GM23338 (cell line): ENCODE measurements at regions not wholly inside any gene's neighbourhood (a gene's known extent, or its start where the extent isn't known, plus 50 kb on each side); places are given as distances from the start of the nearest gene placed in this dataset.

Experiments
- ATAC-seq: fragments of 200-7000 bp; cut with Tn5 transposase; 3 replicates; pipeline ENCODE4 v1.9.1; 2020
- DNase-seq: peaks from one replicate; pipeline ENCODE4 v3.0.0-alpha.2; 2015; ENCODE audit warnings: low spot score
- H2AFZ ChIP-seq: fragments of 200-600 bp; sonication (generic); 2 replicates; pipeline ENCODE4 v1.8.0; 2016; ENCODE audit warnings: antibody characterized with exemption, mild to moderate bottlenecking, moderate library complexity
- H3F3A ChIP-seq: fragments of 200-600 bp; sonication (generic); replicated peaks from 2 replicates; pipeline ENCODE4 v1.8.0; 2017; ENCODE audit warnings: antibody characterized with exemption, mixed run types, low read depth
- H3K27ac ChIP-seq: fragments of 200-600 bp; sonication (generic); 2 replicates; pipeline ENCODE4 v1.6.1; 2016; ENCODE audit warnings: low read depth
- H3K27me3 ChIP-seq: fragments of 200-600 bp; sonication (generic); 2 replicates; pipeline ENCODE4 v1.8.0; 2016; ENCODE audit warnings: mild to moderate bottlenecking, mixed run types, moderate library complexity; ENCODE audit not compliant: insufficient read depth
- H3K36me3 ChIP-seq: fragments of 200-600 bp; sonication (generic); 2 replicates; pipeline ENCODE4 v1.8.0; 2016; ENCODE audit warnings: mild to moderate bottlenecking; ENCODE audit not compliant: insufficient read depth
- H3K4me1 ChIP-seq: fragments of 200-600 bp; sonication (generic); 2 replicates; pipeline ENCODE4 v1.8.0; 2016; ENCODE audit warnings: mild to moderate bottlenecking, moderate library complexity; ENCODE audit not compliant: insufficient read depth
- H3K4me2 ChIP-seq: fragments of 200-600 bp; sonication (generic); 2 replicates; pipeline ENCODE4 v1.7.1; 2017; ENCODE audit warnings: mixed run types
- H3K4me3 ChIP-seq: fragments of 200-600 bp; sonication (generic); 2 replicates; pipeline ENCODE4 v1.6.1; 2016; ENCODE audit warnings: mixed run types
- H3K79me2 ChIP-seq: fragments of 200-600 bp; sonication (generic); replicated peaks from 2 replicates; pipeline ENCODE4 v1.8.0; 2017; ENCODE audit warnings: mild to moderate bottlenecking; ENCODE audit not compliant: insufficient read depth
- H3K9me2 ChIP-seq: fragments of 200-600 bp; sonication (generic); 2 replicates; pipeline ENCODE4 v1.8.0; 2017; ENCODE audit not compliant: insufficient read depth
- H4K20me1 ChIP-seq: fragments of 200-600 bp; sonication (generic); replicated peaks from 2 replicates; pipeline ENCODE4 v1.8.0; 2017; ENCODE audit warnings: mild to moderate bottlenecking; ENCODE audit not compliant: insufficient read depth
- H3K27ac Mint-ChIP-seq: 2 replicates; pipeline ENCODE4 v1.8.0; 2020; ENCODE audit warnings: inconsistent platforms, mild to moderate bottlenecking, moderate library complexity, mixed read lengths
- H3K27me3 Mint-ChIP-seq: 3 replicates; pipeline ENCODE4 v1.8.0; 2022; ENCODE audit warnings: low read depth, mild to moderate bottlenecking, moderate library complexity, mixed read lengths, inconsistent platforms; ENCODE audit not compliant: insufficient read depth, poor library complexity
- H3K36me3 Mint-ChIP-seq: 3 replicates; pipeline ENCODE4 v1.8.0; 2021; ENCODE audit warnings: low read depth, mild to moderate bottlenecking, inconsistent platforms, moderate library complexity, mixed read lengths
- H3K4me1 Mint-ChIP-seq: 3 replicates; pipeline ENCODE4 v1.8.0; 2020; ENCODE audit warnings: mild to moderate bottlenecking, inconsistent platforms, mixed read lengths
- H3K4me3 Mint-ChIP-seq: 3 replicates; pipeline ENCODE4 v1.8.0; 2021; ENCODE audit warnings: moderate library complexity, mild to moderate bottlenecking, inconsistent platforms, mixed read lengths
- H3K9me3 Mint-ChIP-seq: 3 replicates; pipeline ENCODE4 v1.8.0; 2020; ENCODE audit warnings: moderate library complexity, mild to moderate bottlenecking, inconsistent platforms, mixed read lengths
- JUNB ChIP-seq: IDR thresholded peaks from one replicate; pipeline ENCODE4 v1.6.1; 2016; ENCODE audit warnings: antibody characterized with exemption; ENCODE audit not compliant: unreplicated experiment
- NANOG ChIP-seq: IDR thresholded peaks from 2 replicates; pipeline ENCODE4 v1.6.1; 2016; ENCODE audit warnings: antibody characterized with exemption, borderline replicate concordance
- POLR2AphosphoS5 ChIP-seq: IDR thresholded peaks from 2 replicates; pipeline ENCODE4 v1.6.1; 2016; ENCODE audit warnings: antibody characterized with exemption, low read depth
- STAT1 ChIP-seq: IDR thresholded peaks from one replicate; pipeline ENCODE4 v1.6.1; 2016; ENCODE audit warnings: antibody characterized with exemption; ENCODE audit not compliant: unreplicated experiment
- ZNF114 ChIP-seq: fragments of 250-450 bp; sonication (Bioruptor Pico); IDR thresholded peaks from 2 replicates; pipeline ENCODE4 v1.5.0; 2020; ENCODE audit warnings: mild to moderate bottlenecking, moderate library complexity
- TF ChIP-seq, protein P1 (sequence below): IDR thresholded peaks from 2 replicates; pipeline ENCODE4 v1.6.1; 2016; ENCODE audit warnings: antibody characterized with exemption
- TF ChIP-seq, protein P2 (sequence below), 2 experiments: fragments of 200-600 bp in 1 of 2; sonication (generic) in 1 of 2; conservative IDR thresholded peaks; 2 replicates each; pipeline versions ENCODE4 v1.5.1 to v1.6.1; 2016 to 2017; ENCODE audit warnings: antibody characterized with exemption in 2 of 2, low read depth in 2 of 2, mild to moderate bottlenecking in 2 of 2, moderate library complexity in 1 of 2
- TF ChIP-seq, protein P3 (sequence below): IDR thresholded peaks from one replicate; pipeline ENCODE4 v1.6.1; 2018; ENCODE audit warnings: antibody characterized with exemption; ENCODE audit not compliant: unreplicated experiment

DNA sequence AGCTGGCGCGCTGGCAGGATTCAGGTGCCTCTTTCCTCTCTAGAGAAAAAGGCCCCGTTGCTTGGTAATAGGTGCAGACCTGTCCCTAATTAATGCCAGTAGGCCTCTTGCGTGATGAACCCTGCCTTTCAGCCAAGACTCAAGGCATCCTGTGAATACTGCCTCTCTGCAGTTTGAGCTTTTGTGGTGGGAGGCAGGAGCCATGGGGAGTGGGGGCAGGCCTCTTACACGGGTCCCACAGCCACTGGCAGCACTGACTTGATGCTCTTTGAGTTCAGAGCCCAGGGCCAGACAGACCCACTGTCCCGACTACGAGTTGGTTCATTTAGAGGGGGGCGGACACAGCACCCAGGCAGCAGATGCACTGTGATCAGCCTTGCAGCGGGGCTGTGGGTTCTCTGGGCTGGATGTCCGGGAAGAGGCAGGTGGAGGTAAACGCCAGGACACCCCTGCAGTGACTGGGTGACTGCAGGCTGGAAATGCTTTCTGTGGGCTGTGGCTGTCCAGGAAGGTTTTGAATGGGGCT is 237.0 kb downstream of the SEC14L1 start:
- Histone ChIP-seq H3F3A (no peaks in the 10 kb centered on the region), H3K4me2 (no peak overlapping the region), H3K27ac (peak overlapping the region; percentile 66; the same call in 1 of the 2 replicates), H3K4me3 (no peak overlapping the region), H3K4me1 (peaks cover 59% of the 10 kb centered on the region), H2AFZ (no peak overlapping the region), H3K9me2 (no peaks in the 10 kb centered on the region), H3K36me3 (no peaks in the 10 kb centered on the region), H4K20me1 (peaks cover 36% of the 10 kb centered on the region), H3K79me2 (peaks cover 90% of the 10 kb centered on the region), H3K27me3 (no peaks in the 10 kb centered on the region)
- DNase-seq = no peak
- H3K4me1 Mint-ChIP-seq = peaks cover 81% of the 10 kb centered on the region
- no peaks in the 10 kb centered on the region for H3K9me3 Mint-ChIP-seq
- H3K4me3 Mint-ChIP-seq = no peak overlapping the region
- peak overlapping the region; percentile 65; the same call in 1 of the 2 replicates for H3K27ac Mint-ChIP-seq
- no peak for ATAC-seq
- H3K27me3 Mint-ChIP-seq = peaks cover 34% of the 10 kb centered on the region
- TF ChIP-seq, protein P1, sequence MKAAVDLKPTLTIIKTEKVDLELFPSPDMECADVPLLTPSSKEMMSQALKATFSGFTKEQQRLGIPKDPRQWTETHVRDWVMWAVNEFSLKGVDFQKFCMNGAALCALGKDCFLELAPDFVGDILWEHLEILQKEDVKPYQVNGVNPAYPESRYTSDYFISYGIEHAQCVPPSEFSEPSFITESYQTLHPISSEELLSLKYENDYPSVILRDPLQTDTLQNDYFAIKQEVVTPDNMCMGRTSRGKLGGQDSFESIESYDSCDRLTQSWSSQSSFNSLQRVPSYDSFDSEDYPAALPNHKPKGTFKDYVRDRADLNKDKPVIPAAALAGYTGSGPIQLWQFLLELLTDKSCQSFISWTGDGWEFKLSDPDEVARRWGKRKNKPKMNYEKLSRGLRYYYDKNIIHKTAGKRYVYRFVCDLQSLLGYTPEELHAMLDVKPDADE = no peak
- TF ChIP-seq NANOG = no peak
- no peak for TF ChIP-seq JUNB
- no peak for TF ChIP-seq STAT1
- H3K36me3 Mint-ChIP-seq = no peaks in the 10 kb centered on the region

DNA sequence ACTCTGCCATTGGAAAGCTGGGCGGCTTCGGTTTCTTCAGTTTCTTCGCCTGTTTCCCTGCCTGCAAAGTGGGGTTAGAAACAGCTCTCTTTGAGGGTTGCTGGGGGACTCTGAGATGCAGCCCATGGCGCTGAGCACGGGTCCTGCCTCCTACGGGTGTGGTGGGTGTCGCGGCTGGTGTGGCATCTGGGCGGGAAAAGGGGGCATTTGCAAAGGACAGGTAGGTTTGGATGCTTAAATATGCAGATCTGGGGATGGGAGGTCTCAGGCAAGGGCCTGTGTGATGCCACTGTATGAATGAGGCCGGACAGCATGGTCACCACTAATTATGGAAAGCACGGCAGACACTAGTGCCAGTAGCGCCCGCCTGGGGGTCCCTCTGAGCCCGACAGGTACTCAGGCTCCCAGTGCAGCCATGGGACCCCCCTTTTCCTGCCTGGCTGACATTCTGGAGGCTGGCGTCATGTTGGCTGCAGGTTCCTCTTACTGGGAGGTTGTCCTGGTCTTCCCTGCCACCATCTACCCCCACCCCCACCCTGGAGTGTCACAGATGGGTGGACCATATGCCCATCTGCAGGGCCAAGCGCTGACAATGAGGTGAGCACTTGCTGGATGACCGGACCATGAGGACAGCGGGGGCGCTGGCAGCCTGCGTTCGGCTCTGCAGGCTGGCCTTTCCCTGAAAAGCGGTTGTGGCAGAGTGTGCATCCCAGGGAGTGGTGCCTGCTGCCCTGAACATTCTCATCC is 237.7 kb downstream of the SEC14L1 start:
- no peak for DNase-seq

More for the DNA sequence above, 237.7 kb downstream of the SEC14L1 start:
- H3K4me3 Mint-ChIP-seq = no peak overlapping the region
- H3K36me3 Mint-ChIP-seq = no peaks in the 10 kb centered on the region
- 0 out of 2 replicates have a peak overlapping the region, but pooled peaks have one; percentile 65 for H3K27ac Mint-ChIP-seq
- peaks cover 38% of the 10 kb centered on the region for H4K20me1 ChIP-seq
- no peak overlapping the region for H3K4me2 ChIP-seq
- peaks cover 66% of the 10 kb centered on the region for H3K4me1 ChIP-seq
- H3K36me3 ChIP-seq = no peaks in the 10 kb centered on the region
- no peaks in the 10 kb centered on the region for H3K27me3 ChIP-seq
- no peak for ATAC-seq
- H3K9me3 Mint-ChIP-seq = no peaks in the 10 kb centered on the region
- H3K27me3 Mint-ChIP-seq = peaks cover 38% of the 10 kb centered on the region
- H3K27ac ChIP-seq = no peak overlapping the region
- peaks cover 97% of the 10 kb centered on the region for H3K79me2 ChIP-seq
- TF ChIP-seq POLR2AphosphoS5 (no peak), JUNB (no peak), NANOG (no peak), ZNF114 (CRISPR knock-in tag) (no peak)
- TF ChIP-seq, protein P2, sequence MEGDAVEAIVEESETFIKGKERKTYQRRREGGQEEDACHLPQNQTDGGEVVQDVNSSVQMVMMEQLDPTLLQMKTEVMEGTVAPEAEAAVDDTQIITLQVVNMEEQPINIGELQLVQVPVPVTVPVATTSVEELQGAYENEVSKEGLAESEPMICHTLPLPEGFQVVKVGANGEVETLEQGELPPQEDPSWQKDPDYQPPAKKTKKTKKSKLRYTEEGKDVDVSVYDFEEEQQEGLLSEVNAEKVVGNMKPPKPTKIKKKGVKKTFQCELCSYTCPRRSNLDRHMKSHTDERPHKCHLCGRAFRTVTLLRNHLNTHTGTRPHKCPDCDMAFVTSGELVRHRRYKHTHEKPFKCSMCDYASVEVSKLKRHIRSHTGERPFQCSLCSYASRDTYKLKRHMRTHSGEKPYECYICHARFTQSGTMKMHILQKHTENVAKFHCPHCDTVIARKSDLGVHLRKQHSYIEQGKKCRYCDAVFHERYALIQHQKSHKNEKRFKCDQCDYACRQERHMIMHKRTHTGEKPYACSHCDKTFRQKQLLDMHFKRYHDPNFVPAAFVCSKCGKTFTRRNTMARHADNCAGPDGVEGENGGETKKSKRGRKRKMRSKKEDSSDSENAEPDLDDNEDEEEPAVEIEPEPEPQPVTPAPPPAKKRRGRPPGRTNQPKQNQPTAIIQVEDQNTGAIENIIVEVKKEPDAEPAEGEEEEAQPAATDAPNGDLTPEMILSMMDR (conservative IDR thresholded peaks at IDR 0.05; ENCODE audit: low read depth in 2 of 2) = no peak
- TF ChIP-seq, protein P3, sequence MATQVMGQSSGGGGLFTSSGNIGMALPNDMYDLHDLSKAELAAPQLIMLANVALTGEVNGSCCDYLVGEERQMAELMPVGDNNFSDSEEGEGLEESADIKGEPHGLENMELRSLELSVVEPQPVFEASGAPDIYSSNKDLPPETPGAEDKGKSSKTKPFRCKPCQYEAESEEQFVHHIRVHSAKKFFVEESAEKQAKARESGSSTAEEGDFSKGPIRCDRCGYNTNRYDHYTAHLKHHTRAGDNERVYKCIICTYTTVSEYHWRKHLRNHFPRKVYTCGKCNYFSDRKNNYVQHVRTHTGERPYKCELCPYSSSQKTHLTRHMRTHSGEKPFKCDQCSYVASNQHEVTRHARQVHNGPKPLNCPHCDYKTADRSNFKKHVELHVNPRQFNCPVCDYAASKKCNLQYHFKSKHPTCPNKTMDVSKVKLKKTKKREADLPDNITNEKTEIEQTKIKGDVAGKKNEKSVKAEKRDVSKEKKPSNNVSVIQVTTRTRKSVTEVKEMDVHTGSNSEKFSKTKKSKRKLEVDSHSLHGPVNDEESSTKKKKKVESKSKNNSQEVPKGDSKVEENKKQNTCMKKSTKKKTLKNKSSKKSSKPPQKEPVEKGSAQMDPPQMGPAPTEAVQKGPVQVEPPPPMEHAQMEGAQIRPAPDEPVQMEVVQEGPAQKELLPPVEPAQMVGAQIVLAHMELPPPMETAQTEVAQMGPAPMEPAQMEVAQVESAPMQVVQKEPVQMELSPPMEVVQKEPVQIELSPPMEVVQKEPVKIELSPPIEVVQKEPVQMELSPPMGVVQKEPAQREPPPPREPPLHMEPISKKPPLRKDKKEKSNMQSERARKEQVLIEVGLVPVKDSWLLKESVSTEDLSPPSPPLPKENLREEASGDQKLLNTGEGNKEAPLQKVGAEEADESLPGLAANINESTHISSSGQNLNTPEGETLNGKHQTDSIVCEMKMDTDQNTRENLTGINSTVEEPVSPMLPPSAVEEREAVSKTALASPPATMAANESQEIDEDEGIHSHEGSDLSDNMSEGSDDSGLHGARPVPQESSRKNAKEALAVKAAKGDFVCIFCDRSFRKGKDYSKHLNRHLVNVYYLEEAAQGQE = no peak
- H2AFZ ChIP-seq = no peak overlapping the region
- H3F3A ChIP-seq = no peaks in the 10 kb centered on the region
- no peak overlapping the region for H3K4me3 ChIP-seq
- H3K9me2 ChIP-seq = no peaks in the 10 kb centered on the region
- H3K4me1 Mint-ChIP-seq = peaks cover 88% of the 10 kb centered on the region
